GM12891 (cell line): ENCODE measurements at regions not wholly inside any gene's neighbourhood (a gene's known extent, or its start where the extent isn't known, plus 50 kb on each side); places are given as distances from the start of the nearest gene placed in this dataset.

ENCODE experiments used
- DNase-seq: peaks from one replicate; pipeline ENCODE4 v3.0.0; 2011; ENCODE audit warnings: low spot score; ENCODE audit not compliant: insufficient read length
- FAIRE-seq: peaks from 2 replicates; lab custom pipeline; 2011; peaks lifted over from hg19 to GRCh38; lab: Jason Lieb, UNC
- PAX5 ChIP-seq: IDR thresholded peaks from 2 replicates; pipeline ENCODE4 v1.6.1; 2011; ENCODE audit warnings: low read length, moderate library complexity, mild to moderate bottlenecking; ENCODE audit not compliant: insufficient read depth, severe bottlenecking
- POLR2A ChIP-seq: IDR thresholded peaks from 2 replicates; pipeline ENCODE4 v1.6.1; 2011; ENCODE audit warnings: low read depth, low read length, control low read depth
- POLR2AphosphoS5 ChIP-seq: IDR thresholded peaks from 2 replicates; pipeline ENCODE4 v1.6.1; 2011; ENCODE audit warnings: low read depth, low read length, control low read depth
- POU2F2 ChIP-seq: IDR thresholded peaks from 2 replicates; pipeline ENCODE4 v1.6.1; 2011; ENCODE audit warnings: low read depth, mild to moderate bottlenecking, control low read depth, low read length, moderate library complexity
- SPI1 ChIP-seq: IDR thresholded peaks from 2 replicates; pipeline ENCODE4 v1.6.1; 2011; ENCODE audit warnings: low read depth, low read length, control low read depth
- TAF1 ChIP-seq: IDR thresholded peaks from 2 replicates; pipeline ENCODE4 v1.6.1; 2011; ENCODE audit warnings: low read depth, low read length, control low read depth

GRCh38 chr12:13273850-13274249 lies 77.3 kb downstream of the EMP1 start:
- DNase-seq (no peak), FAIRE-seq (no peak)
- TF ChIP-seq POLR2A: no peak
- no peak for TF ChIP-seq POLR2AphosphoS5
- TF ChIP-seq TAF1: no peak
- TF ChIP-seq POU2F2: no peak
- TF ChIP-seq SPI1: no peak
- TF ChIP-seq PAX5: no peak

GRCh38 chr12:13273097-13273496 lies 76.6 kb downstream of the EMP1 start:
- DNase-seq (no peak), FAIRE-seq (no peak)
- TF ChIP-seq POLR2AphosphoS5 (no peak), TAF1 (no peak), POLR2A (no peak)

- FAIRE-seq (no peak), DNase-seq (no peak)
- TF ChIP-seq POLR2A: no peak
- no peak for TF ChIP-seq POLR2AphosphoS5
- TF ChIP-seq POU2F2: no peak
- TF ChIP-seq SPI1: no peak
- TF ChIP-seq TAF1: no peak
- TF ChIP-seq PAX5: no peak
These were observed 74.3 kb downstream of the EMP1 start for GRCh38 chr12:13270817-13271216.
